Peyer's patch (tissue), 4 donors: ENCODE measurements at regions not wholly inside any gene's neighbourhood (a gene's known extent, or its start where the extent isn't known, plus 50 kb on each side); places are given as distances from the start of the nearest gene placed in this dataset.

Experiments used
- CTCF ChIP-seq, 6 experiments: fragments of 450-650 bp in 4 of 6; fragments of 200-600 bp in 2 of 6; sonication (generic) in 1 of 6; IDR thresholded peaks; one replicate each; pipeline ENCODE4 v1.5.1; 2017 to 2019; ENCODE audit warnings: antibody characterized with exemption in 6 of 6, mild to moderate bottlenecking in 3 of 6, moderate library complexity in 1 of 6
- POLR2A ChIP-seq, 2 donors: fragments of 450-650 bp; IDR thresholded peaks; one replicate each; pipeline ENCODE4 v1.5.1; 2017; ENCODE audit warnings: antibody characterized with exemption in 2 of 2, mild to moderate bottlenecking in 2 of 2, moderate library complexity in 2 of 2

- TF ChIP-seq CTCF (IDR thresholded peaks at IDR 0.05): no peak
- TF ChIP-seq POLR2A (IDR thresholded peaks at IDR 0.05): no peak
These were observed 50.0 kb upstream of the GPR149 start for GRCh38 chr3:154480033-154480432.
